ENCODE measurements at regions not wholly inside any gene's neighbourhood (a gene's known extent, or its start where the extent isn't known, plus 50 kb on each side); places are given as distances from the start of the nearest gene placed in this dataset.
"Not testable (repeated sequence)": the region's sequence is repeated elsewhere in the genome, so short reads cannot be mapped to it uniquely, and the experiment has no call there.

DNA sequence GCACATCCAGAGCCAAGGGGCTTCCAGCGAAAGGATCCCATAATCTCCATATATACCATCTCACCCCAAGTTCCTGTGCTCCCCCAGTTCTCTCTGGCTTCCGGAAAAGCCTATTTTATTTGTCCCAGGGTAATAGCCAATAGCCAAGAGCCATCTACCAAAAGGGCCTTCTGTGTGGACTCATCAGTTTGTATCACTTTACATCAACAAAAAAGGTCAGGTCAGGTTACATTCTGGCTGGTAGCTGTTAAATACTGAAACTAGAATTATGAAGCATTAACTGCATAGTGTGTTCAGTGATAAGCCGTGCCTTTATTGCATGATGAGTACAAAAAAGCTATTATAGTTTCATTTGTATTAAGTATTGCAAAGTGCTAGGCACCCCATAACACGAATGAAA lies 223.7 kb downstream of the IRS1 start:
- DNase-seq = no peak

DNA sequence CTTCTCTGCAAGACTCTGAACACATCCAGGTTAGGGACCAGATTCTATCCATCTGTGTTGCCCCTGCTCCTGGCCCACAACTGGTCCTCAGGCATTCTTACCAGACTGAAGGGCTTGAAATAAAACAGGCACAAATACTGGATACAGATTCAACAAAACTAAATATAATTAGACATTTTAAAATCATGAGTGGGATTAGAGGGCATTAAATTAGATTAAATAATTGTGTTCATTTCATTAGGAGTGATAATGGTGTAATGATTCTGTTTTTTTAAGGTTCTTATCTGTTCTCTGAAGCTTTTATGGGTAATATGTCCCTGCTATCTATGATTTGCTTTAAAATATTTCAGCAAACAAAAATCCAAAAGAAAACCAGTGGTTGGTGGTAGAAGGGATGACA lies 226.5 kb downstream of the IRS1 start:
- no peak for DNase-seq

DNA sequence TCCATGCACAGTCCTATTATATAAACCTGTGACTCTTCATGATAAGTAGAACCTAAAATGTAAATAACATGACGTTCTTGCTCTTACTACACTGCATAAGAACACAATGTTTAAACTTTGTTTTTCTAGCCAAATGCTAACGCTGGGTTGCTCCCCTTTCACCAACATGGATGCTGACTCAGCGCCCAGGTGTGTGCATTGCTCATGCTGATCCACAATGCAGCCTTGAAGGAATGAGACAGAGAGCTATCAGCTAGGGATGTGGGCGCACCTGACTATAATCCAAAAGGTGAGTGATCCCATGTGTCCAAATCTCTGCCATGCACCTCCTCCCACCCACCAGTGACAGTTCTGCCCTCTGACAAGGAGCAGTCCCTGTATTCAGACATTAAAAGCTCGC lies 235.0 kb downstream of the IRS1 start:
- DNase-seq = no peak

DNA sequence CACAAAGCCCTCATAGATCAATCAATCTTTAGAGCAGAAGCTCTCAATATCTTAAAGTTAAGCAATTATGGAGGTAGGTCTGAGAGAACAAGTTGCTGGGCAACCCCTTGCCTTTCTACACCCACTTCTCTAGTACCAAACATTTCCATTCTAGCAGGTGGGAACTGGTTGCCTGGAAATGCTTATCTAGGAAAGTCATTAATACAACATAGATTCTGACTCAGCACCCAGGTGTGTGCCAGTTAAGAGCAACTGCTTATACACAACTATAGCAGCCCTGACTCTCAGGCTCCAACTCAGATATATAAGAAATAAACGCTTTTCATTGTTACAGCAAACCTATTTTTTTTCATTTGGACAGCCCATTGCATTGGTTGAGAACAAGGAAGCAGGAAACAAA lies 237.7 kb downstream of the IRS1 start:
- peak; percentile 58 for DNase-seq

DNA sequence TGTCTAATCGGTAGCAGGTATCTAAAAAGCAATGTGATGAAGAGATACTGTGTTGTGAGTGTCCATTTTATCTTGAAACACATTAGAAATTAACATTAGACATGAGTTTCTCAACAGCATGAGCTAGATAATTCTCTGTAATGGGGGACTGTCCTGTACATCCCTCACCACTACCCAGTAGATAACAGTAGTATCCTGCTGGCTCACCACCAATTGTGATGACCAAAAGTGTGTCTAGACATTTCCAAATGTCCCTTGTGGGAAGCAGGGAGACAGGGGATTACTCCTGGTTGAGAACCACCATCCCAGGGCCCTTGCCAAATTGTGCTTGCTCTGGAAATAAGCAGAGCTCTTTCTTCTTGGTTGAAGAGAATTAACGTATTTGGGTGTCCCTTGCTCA lies 239.3 kb downstream of the IRS1 start:
- DNase-seq = no peak

DNA sequence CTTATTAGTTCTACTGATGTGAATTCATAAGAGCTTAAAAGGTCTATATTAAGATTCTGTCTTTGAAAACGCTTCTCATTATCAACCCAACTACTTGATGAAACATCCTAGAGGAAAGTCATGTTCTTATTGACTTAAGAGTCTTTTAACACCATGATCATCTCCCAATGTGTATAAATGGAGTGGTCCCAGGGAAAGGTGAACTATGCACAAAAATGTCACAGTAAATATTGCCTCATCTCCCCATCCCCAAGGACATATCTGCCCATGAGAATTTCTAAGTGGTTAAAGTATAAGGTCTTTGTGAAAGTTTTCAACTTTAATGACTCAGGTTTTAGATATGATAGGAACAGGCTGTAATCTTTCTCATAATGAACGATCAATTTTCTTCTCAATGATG lies 240.1 kb downstream of the IRS1 start:
- no peak for DNase-seq

DNA sequence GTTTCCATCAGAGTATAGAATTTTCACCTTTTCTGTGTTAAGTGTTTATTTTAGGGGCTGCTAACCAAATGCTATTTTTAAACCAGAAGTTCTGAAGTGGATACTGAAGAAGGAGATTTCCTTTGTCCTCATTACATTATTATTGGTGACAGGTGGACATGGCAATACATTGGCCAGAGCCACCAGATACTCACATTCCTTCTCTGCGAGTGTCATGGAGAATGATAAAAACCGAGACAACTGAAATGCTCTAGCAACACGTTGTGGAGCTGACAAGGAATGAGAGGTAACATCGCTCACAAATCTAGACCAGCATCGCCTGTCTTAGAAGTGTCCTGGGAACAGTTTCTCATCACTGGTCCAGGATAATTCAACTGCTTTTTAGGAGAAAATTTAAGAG lies 241.2 kb downstream of the IRS1 start:
- DNase-seq = no peak

DNA sequence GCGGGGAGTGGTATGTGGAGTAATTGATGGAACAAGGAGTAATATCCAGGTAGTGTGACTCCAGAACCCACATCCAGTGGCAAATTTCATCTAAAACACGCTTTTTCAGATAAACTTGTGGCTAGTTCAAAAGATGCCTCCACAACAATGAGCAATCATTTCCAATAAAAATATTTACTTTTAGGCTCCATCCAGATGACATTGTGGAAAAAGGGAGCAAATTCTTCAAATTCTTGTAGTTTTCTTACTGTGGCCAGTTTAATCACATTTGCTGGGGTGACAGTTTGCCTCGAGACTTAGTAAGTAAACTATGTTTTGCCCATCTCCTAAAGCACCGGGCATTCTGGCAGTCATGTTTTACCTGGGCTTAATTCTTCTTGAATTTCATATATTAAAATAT lies 243.6 kb downstream of the IRS1 start:
- DNase-seq = no peak

DNA sequence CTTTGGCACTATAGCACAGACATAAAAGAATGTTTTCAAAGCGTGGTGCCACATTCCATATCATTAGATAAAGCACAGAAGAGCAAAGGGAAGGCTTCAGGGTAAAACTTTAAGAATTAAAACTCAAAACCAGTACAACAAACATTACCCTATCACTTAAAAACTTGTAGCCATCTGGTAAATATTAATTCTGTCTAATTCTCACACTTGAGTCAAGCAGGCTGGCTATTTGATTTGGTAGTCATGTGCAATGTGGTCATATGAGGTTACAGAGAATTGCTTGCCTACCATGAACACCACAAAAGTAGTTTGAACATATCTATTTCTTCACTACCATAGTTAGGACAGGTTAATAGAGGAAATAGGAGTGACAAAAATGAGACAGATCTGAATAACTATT lies 244.9 kb downstream of the IRS1 start:
- DNase-seq = no peak

DNA sequence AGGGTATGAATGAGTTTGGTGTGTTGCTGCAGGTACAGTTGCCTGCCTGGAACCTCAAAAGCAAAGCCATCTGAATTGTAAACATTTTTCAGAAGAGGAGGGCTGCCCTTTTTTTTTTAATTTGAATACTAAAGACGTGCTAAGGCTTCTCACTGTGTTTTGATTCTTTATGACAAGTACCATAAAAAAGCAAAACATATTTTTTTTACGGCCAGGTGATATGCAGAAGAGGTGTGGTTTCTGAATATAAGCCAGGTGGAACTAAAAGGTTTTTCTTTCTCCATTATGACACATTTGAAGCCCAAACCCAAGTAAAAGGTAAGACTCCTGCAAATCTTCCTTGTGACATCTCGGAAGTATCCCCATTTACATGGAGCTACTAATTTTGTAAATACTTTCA lies 246.3 kb downstream of the IRS1 start:
- no peak for DNase-seq

DNA sequence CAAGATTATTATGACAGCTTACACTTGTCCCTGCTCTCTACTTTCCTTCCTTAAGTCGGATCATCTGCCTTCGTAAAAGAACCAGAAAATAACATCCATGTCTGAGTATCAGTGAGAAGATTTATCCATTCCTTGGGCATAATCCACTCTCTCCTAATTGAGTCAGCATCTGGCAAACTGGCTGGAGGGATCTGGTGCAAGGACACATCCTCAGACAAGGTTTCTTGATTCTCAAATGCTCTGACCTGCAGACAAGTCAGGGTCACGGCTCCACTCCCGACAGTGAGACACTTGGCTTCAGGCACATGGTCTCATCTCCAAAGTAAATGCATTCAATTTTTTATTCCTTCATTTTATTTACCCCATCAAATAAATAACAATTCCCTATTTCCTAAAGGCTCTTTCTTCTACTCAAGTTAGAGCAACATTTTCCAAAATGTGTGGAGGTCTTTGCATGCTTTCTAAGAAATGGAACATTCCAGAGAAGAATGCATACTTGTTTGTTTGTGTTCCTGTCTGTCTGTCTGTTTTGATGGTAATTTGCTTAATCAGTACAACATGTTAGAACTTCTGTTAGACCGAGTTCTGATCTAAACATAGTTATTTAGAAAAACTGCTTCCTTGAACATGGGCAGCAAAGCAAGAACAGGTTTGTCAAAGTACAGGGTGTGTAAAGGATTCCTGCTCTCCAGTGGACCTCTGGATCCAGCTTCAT lies 246.9 kb downstream of the IRS1 start:
- DNase-seq = no peak

DNA sequence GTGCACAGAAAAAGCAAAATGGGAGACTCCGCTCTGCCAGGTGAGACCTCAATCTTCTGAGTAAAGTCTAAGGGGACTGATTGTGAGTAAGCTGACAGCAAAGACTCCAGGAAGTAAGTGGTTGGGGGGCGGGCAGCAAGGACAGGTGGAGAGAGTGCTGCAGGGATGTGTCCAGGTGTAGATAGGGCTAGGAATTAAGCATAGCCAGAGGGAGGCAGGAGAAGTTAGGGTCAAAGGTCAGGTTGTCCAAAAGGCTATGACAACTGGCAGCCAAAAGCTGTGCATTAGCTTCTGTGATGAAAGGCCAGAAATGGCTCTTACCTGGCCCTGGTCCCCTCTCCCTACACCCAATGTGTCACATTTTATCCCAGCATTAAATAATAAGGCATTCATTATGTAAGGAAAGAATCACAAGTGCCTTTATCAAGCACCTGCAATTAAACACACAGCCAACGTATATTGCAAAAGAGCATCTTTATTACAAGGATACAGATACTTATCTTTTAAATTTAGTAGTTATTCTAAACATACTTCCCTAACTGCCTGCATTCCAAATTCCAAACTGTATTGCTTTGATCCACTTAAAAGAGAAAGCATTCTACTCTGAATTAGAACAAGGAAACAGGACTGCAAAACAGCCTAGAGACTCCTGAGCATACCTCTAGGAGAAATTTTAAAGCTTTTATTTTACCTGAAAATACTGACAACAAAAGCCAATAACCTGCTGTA lies 247.9 kb downstream of the IRS1 start:
- no peak for DNase-seq

DNA sequence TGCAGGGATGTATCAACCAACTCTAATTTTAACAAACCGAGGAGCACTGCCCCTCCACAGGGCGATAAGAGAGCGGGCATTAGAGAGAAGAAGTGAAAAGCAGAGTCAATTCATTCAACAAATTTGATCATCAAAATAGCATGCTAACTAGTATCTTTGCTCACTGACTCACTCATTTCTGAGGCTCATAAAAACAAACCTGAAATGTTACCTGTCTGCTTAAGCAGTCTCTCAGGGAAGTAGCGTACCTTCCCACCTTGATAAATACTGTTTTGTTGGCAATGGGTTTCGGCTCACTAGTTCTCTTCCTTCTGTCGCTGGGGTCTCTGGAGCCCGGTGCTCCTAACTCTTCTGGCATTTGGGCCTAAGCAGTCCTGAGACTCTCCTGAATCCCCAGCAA lies 248.8 kb downstream of the IRS1 start:
- no peak for DNase-seq

DNA sequence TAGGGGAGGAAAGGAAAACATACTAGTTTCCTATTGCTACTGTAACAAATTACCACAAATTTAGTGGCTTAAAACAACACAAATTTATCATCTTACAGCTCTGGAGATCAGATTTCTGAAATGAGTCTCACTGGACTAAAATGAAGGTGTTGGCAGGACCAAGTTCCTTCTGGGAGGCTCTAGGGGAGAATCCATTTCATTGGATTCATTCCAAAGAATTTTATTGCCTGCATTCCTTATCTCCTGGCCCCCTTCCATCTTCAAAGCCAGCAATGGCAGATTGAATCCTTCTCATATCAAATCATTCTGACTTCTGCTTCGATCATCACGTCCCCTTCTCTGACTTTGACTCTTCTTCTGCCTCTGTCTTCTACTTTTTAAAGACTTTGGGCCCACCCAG lies 250.9 kb downstream of the IRS1 start:
- no peak for DNase-seq

DNA sequence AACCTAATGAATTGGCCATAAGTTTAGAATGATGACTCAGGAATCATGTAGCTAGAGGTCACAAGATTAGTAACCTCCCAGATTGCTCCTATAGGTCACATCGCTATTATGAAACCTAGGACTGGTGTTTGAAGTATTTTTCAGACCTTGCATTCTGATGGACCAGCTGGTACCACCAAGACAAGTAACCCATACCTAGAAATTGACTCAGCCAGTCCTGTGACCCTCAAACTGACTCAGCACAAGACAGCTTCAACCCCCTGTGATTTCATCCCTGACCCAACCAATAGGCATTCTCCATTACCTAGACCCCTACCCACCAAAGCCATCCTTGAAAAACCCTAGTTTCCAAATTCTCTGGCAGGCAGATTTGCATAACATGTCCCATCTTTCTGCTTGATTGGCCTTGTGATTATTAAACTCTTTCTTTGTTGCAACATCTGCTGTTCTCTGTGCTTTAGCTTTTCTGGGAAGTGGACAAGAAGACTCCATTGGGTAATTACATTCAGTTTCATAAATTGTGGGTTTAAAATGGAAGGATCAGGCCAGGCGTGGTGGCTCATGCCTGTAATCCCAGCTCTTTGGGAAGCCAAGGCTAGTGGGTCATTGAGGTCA lies 254.9 kb downstream of the IRS1 start:
- DNase-seq = no peak

DNA sequence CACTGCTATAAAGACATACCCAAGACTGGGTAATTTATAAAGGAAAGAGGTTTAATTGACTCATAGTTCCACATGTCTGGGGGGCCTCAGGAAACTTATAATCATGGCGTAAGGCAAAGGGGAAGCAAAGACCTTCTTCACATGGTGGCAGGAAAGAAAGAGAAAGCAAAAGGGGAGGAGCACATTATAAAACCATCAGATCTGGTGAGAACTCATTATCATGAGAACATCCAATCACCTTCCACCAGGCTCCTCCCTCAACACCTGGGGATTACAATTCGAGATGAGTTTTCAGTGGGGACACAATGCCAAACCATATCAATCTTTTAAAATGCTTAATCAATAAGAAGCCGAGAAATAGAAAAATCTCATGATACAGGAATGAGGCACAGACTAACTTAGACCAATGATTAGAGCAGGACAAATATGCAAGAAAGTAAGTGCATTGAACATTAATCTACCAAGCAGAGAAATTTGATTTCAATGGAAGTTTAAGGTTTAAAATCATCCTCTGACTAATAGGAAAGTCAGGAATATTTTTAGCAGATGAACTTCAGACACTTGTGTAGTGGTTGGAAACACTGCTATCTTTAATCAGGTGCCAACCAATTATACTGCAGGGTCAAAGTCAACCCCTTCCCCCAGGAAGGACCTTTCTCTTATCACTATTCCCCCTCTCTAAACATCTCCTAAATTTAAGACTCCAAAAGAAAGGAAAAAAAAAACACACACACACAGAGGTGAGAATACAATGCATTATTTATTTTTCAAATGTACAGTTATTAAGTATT lies 259.2 kb downstream of the IRS1 start:
- DNase-seq = no peak

DNA sequence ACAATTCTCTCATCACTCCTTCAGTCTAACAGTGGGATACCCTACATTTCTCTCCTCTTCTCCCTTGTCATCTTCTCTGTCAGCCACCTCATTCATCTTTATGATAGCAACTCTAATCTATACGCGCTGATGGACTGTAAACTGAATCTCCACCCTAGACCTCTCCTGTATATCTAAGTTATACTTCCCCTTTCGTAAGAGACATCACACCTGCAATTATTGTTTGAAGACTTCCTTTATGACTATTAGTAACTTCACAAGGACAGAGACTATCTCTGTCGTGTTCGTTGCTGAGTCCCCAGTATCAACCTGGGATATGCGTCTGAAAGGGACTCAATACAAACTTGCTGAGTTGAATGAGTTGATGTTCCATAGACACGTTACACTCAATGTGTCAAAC lies 263.2 kb downstream of the IRS1 start:
- no peak for DNase-seq

DNA sequence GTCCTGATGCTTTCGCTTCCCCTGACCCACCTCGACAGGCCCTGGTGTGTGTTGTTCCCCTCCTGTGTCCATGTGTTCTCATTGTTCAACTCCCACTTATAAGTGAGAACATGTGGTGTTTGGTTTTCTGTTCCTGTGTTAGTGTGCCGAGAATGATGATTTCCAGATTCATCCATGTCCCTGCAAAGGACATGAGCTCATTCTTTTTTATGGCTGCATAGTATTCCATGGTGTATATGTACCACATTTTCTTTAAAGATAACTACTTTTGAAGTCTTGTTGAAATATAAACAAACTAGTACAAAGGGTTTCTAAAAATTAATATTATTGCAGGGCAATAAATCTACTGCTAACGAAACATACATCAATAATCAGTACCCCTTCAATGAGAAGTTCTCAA lies 266.6 kb downstream of the IRS1 start:
- not testable (repeated sequence) for DNase-seq

DNA sequence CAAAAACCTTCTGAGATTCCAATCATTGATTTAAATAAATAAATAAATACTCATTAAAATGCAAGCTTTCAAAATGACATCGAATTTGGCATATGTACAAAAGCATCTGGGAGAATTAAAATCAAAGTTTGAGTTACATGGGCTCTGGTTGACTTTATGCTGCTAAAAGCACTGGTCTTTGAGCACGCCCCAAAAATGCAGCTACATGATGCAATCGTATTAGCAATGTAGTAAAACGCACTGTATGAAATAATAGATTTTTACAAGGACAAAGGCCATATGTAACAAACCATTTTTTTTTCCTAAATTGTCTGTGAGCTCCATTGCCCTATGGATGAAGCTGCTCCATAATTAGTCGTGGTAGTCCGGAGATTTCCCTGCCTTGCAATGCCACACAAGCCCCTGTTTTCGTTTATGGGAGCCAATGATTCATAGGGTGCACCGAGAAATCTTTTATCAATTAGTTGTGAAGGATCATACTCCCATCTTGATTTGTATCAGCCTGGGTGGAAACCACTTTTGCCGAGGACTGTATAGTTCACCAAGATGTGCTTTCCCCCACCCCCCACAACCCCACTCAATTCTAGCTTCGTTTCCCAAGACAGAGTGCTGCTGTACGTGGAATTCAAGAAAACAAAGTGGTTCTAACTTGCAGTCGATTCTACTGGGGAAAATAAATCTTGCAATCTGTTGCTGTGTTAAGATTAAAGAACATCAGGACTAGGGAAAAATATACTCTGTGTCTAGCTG lies 268.4 kb downstream of the IRS1 start:
- DNase-seq = no peak

DNA sequence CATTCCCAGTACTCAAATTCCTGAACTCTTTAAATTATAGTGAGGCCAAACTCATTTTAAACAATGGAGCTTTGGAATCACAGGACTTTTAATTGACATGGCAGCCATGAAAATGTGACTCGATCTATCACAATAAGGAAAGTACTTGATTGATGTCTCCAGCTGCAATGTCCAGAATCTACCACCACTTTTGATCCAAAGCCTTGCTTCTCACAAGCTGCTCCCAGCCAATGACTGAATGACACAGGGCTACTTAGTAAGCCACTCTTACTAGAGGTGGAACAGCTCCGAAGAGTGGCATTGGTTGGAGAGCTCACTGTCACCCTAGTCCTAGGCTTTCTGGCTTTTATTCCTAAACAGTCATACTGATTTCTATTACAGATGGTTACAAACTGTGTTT lies 270.1 kb downstream of the IRS1 start:
- DNase-seq = no peak

DNA sequence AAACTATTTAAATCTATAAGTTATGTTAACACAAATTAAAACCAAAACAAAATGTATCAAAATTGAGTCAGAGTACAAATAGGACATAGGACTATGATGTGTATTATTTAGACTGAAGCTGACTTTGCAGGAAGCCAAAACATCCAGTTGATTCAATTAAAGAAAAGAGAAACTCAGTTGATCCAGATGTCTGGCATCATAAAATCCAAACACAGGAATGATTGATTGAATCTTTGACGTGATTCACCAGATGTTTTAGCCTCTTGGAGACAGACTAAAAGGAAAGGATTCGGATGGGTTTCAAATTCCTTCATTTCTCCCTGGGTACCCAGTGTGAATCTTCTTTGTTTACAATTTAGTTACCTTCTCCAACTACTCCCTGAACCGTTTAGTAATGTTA lies 272.9 kb downstream of the IRS1 start:
- DNase-seq = no peak

DNA sequence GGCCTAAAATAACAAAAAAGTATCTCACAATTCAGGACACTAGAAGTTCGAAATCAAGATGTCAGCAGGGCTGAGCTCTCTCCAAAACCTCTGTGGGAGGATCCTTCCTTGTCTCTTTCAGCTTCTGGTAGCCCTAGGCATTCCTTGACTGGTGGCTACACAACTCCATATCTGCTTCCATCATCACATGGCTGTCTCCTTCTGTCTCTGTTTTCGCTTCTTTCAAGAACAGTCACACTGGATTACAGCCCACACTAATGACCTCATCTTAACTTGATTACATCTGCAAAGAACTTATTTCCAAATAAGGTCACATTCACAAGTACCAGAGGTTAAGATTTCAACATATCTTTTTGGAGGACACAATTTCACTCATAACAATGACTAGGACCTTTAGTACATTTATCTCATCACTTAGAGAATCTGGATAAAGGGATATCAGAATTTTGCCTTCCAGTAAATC lies 275.2 kb downstream of the IRS1 start:
- no peak for DNase-seq

DNA sequence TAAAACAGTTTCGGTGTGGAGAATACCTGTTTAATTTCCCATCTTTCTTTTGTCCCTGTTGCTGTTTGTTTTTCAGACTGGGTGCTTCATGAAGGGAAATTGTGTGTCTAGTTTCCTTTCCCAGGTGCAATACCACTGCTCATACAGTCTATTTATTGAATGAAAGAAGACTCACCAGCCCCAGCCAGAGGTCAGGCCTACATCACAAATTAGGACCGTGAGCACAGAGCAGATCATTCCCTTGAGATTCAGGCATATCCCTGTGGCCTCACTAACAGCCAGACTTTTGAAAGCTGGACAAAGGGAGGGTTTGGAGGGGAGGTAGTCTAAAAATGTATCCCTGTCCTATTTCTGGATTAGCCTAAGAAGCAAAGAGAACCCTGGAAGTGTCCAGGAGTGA lies 278.9 kb downstream of the IRS1 start:
- DNase-seq = no peak
